ENCODE measurements at regions not wholly inside any gene's neighbourhood (a gene's known extent, or its start where the extent isn't known, plus 50 kb on each side); places are given as distances from the start of the nearest gene placed in this dataset.
"Not testable (repeated sequence)": the region's sequence is repeated elsewhere in the genome, so short reads cannot be mapped to it uniquely, and the experiment has no call there.

DNA sequence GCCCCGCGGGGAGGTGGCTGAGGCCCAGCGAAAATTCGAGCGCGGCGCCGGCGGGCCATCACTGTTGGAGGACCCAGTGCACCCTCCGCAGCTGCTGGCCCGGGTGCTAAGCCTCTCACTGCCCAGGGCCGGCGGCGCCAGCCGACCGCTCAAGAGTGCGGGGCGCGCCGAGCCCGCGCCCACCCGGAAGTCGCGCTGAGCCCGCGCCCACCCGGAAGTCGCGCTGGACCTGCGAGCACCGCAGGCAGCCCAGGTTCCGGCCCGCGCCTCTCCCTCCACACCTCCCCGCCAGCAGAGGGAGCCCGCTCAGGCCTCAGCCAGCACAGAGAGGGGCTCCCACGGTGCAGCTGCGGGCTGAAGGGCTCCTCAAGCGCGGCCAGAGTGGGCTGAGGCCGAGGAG is 165.5 kb upstream of the BDP1 start:
- not testable (repeated sequence) for H3K9me3 Mint-ChIP-seq; H3K36me3 Mint-ChIP-seq (ENCODE audit: low read depth); H3K4me3 Mint-ChIP-seq; H3K27me3 Mint-ChIP-seq (ENCODE audit: low read depth); H3K4me1 Mint-ChIP-seq (ENCODE audit: low read depth); H3K27ac Mint-ChIP-seq
- peak; percentile 59 for DNase-seq (ENCODE audit: low spot score)

DNA sequence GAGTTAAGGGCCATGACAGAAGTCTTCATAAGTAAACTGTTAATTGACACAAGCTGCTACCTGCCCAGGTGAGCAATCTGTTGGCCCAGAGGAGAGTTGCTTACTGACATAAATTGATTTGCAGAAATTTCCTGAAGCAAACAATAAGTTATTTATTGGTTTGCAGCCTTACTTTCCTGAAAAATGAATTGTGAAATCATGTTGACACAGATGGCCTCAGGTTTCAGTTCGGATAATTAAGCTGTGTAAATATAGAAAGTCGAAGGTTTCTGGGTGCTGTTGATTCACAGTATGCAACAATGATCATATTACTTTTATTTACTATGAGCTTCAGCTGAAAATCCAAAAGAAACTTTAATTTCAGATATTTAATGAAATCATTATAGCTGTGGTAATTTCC is 164.5 kb upstream of the BDP1 start:
- H3K27me3 Mint-ChIP-seq (ENCODE audit: low read depth); DNase-seq (ENCODE audit: low spot score); H3K36me3 Mint-ChIP-seq (ENCODE audit: low read depth); H3K4me1 Mint-ChIP-seq (ENCODE audit: low read depth); H3K9me3 Mint-ChIP-seq; H3K27ac Mint-ChIP-seq; H3K4me3 Mint-ChIP-seq: not testable (repeated sequence)

All from T-helper 2 cell treated with Interferon-gamma antibody and Interleukin-4, amounts not matched to agents 5 μg/mL and 100 μg/mL, for 36 hours (primary cell).